Transverse colon (tissue), 4 donors: ENCODE measurements at regions not wholly inside any gene's neighbourhood (a gene's known extent, or its start where the extent isn't known, plus 50 kb on each side); places are given as distances from the start of the nearest gene placed in this dataset.
"Not testable (repeated sequence)": the region's sequence is repeated elsewhere in the genome, so short reads cannot be mapped to it uniquely, and the experiment has no call there.

ENCODE experiments used
- DNase-seq: peaks from one replicate; pipeline ENCODE4 v3.0.0-alpha.2; 2019
- H3K27ac ChIP-seq, 4 donors: fragments of 200-600 bp; sonication (generic); 2 replicates each; pipeline ENCODE4 v1.5.1; 2016 to 2018; ENCODE audit warnings: inconsistent platforms in 4 of 4
- H3K27me3 ChIP-seq: fragments of 200-600 bp; sonication (generic); 2 replicates; pipeline ENCODE4 v1.5.1; 2017; ENCODE audit warnings: inconsistent platforms
- H3K36me3 ChIP-seq, 4 donors: fragments of 200-600 bp; sonication (generic); 2 replicates each; pipeline ENCODE4 v1.5.1; 2017 to 2019; ENCODE audit warnings: inconsistent platforms in 4 of 4
- H3K4me1 ChIP-seq, 4 donors: fragments of 200-600 bp; sonication (generic); 2 replicates each; pipeline ENCODE4 v1.5.1; 2017 to 2020; ENCODE audit warnings: inconsistent platforms in 4 of 4
- H3K4me3 ChIP-seq, 4 donors: fragments of 200-600 bp; sonication (generic); 1 replicate in 1 of 4; 2 replicates in 3 of 4; pipeline versions ENCODE4 v1.5.1 to v1.6.1; 2017 to 2019; ENCODE audit warnings: inconsistent platforms in 4 of 4
- H3K9me3 ChIP-seq, 2 donors: fragments of 200-600 bp; sonication (generic); 2 replicates each; pipeline ENCODE4 v1.5.1; 2017 to 2019; ENCODE audit warnings: inconsistent platforms in 2 of 2
- EP300 ChIP-seq: sonication (generic); formaldehyde crosslinking; IDR thresholded peaks from one replicate; pipeline ENCODE4 v1.6.1; 2017; ENCODE audit warnings: antibody characterized with exemption, low read depth
- POLR2A ChIP-seq: fragments of 450-650 bp; IDR thresholded peaks from one replicate; pipeline ENCODE4 v1.6.1; 2016; ENCODE audit warnings: antibody characterized with exemption, mild to moderate bottlenecking, moderate library complexity
- POLR2AphosphoS5 ChIP-seq, 3 donors: sonication (generic); formaldehyde crosslinking; IDR thresholded peaks; one replicate each; pipeline ENCODE4 v1.6.1; 2016; ENCODE audit warnings: antibody characterized with exemption in 3 of 3
- WGBS, 2 donors: methylation state at CpG; one replicate each; pipeline ENCODE4 v1.1.5; 2018; ENCODE audit warnings: low coverage in 1 of 2; 5-methylcytosine and 5-hydroxymethylcytosine counted together
- in situ Hi-C, 4 donors: fragments of 200-750 bp; cut with MboI; loops; one replicate each; pipeline versions ENCODE4 v1.15.0 to v1.15.1; 2017; ENCODE audit warnings: low sequenced_read_pairs in 3 of 4, low pct_ligation_motif_present in 1 of 4, low pct_unique_long_range_greater_than_20kb in 1 of 4
- intact Hi-C: fragments of 100-400 bp; cut with DNase I; formaldehyde crosslinking; loops from one replicate; pipeline ENCODE4 v1.15.1; 2023; ENCODE audit warnings: low total_unique reads
- TF ChIP-seq, protein P1 (sequence below), 5 experiments: fragments of 200-600 bp in 3 of 5; fragments of 450-650 bp in 2 of 5; sonication (generic) in 3 of 5; IDR thresholded peaks; 1 replicate in 2 of 5; 2 replicates in 3 of 5; pipeline ENCODE4 v1.5.1; 2016 to 2017; ENCODE audit warnings: antibody characterized with exemption in 5 of 5, inconsistent platforms in 3 of 5, mild to moderate bottlenecking in 2 of 5, moderate library complexity in 1 of 5

DNA sequence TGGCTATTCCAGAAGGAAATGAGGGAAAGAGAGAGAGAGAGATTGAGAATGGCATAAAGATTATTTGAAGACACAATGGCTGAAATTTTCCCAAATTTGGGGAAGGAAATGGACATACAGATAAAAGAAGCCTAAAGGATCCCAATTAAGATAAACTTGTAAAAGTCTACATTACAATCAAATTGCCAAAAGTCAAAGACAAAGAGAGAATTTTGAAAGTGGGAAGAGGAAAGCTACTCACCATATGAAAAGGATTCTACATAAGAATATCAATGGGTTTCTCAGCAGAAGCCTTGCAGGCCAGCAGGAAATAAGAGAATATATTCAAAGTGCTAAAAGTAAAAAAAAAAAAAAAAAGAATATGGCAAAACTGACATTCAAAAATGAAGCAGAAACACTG, 233.0 kb upstream of the NFIA start:
- Histone ChIP-seq H3K9me3 (peaks cover 3 to 6% of the 10 kb centered on the region in 2 donors), H3K4me1 (no peaks in the 10 kb centered on the region), H3K36me3 (no peaks in the 10 kb centered on the region), H3K27me3 (no peaks in the 10 kb centered on the region), H3K27ac (no peak overlapping the region), H3K4me3 (no peak overlapping the region)
- TF ChIP-seq POLR2AphosphoS5 (IDR thresholded peaks at IDR 0.05) (no peak), EP300 (no peak), POLR2A (no peak)
- TF ChIP-seq, protein P1, sequence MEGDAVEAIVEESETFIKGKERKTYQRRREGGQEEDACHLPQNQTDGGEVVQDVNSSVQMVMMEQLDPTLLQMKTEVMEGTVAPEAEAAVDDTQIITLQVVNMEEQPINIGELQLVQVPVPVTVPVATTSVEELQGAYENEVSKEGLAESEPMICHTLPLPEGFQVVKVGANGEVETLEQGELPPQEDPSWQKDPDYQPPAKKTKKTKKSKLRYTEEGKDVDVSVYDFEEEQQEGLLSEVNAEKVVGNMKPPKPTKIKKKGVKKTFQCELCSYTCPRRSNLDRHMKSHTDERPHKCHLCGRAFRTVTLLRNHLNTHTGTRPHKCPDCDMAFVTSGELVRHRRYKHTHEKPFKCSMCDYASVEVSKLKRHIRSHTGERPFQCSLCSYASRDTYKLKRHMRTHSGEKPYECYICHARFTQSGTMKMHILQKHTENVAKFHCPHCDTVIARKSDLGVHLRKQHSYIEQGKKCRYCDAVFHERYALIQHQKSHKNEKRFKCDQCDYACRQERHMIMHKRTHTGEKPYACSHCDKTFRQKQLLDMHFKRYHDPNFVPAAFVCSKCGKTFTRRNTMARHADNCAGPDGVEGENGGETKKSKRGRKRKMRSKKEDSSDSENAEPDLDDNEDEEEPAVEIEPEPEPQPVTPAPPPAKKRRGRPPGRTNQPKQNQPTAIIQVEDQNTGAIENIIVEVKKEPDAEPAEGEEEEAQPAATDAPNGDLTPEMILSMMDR (IDR thresholded peaks at IDR 0.05): no peak
- DNase-seq: no peak
- intact Hi-C loops: no loop called here
- in situ Hi-C loops: no loop called here

DNA sequence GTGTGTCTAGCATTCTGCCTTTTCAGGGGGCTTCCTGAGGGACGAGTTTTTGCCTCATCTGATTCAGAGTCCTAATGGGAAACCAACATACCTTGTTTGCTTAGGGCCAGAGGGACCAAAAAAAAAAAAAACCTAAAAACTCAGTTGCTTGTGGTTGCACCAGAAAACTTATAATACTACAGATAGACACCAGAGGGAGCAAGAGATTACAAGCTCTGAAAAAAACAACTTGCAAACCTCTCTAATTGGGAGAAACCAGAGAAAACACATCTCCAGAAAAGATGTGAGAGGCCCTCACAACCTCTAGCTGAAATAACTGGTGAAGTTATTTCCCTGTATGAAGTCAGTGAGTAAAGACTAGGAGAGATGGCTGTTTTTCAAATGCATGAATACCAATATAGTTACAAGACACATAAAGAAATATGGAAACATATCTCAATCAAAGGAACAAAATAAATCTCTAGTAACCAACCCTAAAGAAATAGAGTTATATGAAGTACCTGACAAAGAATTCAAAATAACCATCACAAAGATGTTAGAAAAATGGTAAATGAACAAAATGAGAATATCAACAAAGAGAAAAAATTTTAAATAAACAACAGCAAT, 233.7 kb upstream of the NFIA start:
- in situ Hi-C loops: no loop called here

DNA sequence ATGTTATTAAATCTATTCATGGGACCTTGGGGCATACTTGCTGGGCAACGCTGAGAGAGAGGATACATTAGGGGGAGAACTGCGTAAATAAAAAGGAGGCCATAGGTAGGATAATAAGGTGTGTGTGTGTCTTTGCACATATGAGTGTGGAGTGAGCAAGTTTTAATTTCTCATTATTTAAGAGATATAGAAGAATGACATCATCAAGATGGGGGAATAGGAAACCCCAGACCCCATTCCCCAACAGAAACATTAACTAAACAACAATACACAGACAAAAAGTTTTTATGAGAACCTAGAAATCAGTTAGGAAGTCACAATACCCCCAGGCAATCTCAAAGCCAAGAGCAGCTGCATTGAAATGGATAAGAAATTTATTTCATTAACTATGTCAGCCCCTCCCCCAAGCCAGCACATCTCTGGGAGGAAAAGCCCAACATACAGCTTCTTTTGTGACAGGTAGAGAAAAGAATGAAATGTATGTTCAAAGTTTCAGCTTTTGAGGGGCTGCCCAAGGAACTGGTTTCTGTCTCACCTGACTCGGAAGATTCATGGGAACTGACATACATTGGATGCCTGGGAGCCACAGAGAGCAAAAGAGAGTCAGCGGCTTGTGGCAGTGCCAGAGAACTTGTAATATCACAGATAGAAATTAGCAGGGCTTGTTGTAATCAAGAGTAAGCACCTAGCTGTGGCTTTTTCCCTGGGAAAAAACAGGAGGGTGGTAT, 234.3 kb upstream of the NFIA start:
- no peak for DNase-seq
- Histone ChIP-seq H3K27ac (no peak overlapping the region), H3K9me3 (peaks cover 3 to 11% of the 10 kb centered on the region in 2 donors), H3K4me3 (no peak overlapping the region), H3K36me3 (no peaks in the 10 kb centered on the region), H3K4me1 (no peaks in the 10 kb centered on the region), H3K27me3 (no peaks in the 10 kb centered on the region)
- TF ChIP-seq POLR2A (no peak), EP300 (no peak), POLR2AphosphoS5 (IDR thresholded peaks at IDR 0.05) (no peak)
- TF ChIP-seq, protein P1 (IDR thresholded peaks at IDR 0.05): no peak
- in situ Hi-C loops: no loop called here
- intact Hi-C loops: no loop called here
- 81 to 92% methylated on average over 2 to 4 of the region's 4 CpGs for WGBS, 2 donors

More for the DNA sequence above, 233.7 kb upstream of the NFIA start:
- DNase-seq: no peak
- intact Hi-C loops: no loop called here
- TF ChIP-seq POLR2AphosphoS5 (IDR thresholded peaks at IDR 0.05): no peak
- TF ChIP-seq, protein P1 (IDR thresholded peaks at IDR 0.05): peak; percentile 39 to 52 (median 49)
- Histone ChIP-seq H3K36me3 (no peaks in the 10 kb centered on the region), H3K27me3 (no peaks in the 10 kb centered on the region), H3K9me3 (peaks cover 3 to 11% of the 10 kb centered on the region in 2 donors), H3K4me1 (no peaks in the 10 kb centered on the region), H3K27ac (no peak overlapping the region), H3K4me3 (no peak overlapping the region)
- 30 to 40% methylated on average over 1 of the region's 1 CpG for WGBS, 2 donors

DNA sequence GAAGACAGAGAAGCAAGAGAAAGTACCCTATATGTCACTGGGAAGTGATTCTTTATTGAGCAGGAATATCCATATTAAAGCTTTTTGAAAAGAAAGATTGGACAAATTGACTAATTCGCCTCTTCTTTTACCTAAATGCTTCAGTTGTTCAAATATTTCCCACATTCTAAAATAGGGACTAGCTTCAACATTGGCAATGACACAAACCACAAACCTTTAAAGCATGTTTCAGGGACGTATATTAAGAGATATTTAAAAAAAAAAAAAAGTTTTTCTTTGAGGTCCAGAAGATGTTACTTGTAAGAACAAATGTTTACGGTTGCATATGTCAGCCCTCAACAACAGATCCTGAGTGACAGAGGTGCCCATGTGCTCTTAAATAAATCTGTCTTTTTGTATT, 235.0 kb upstream of the NFIA start:
- in situ Hi-C loops: no loop called here

DNA sequence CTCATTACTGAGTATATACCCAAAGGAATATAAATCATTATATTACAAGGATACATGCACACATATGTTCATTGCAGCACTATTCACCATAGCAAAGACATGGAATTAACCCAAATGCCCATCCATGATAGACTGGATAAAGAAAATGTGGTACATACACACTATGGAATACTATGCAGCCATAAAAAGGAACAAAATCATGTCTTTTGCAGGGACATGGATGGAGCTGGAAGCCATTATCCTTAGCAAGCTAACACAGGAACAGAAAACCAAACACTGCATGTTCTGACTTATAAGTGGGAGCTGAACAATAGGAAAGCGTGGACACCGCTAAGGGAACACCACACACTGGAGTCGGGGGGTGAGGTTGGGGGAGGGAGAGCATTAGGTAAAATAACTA, 236.7 kb upstream of the NFIA start:
- H3K27me3 ChIP-seq, H3K27ac ChIP-seq, in situ Hi-C loops, intact Hi-C loops, H3K36me3 ChIP-seq, DNase-seq, H3K4me1 ChIP-seq, H3K4me3 ChIP-seq: not testable (repeated sequence)
- H3K9me3 ChIP-seq: peaks cover 3 to 11% of the 10 kb centered on the region in 2 donors
- WGBS, 2 donors: 90 to 100% methylated on average over 1 to 3 of the region's 3 CpGs

More for the DNA sequence above, 235.0 kb upstream of the NFIA start:
- TF ChIP-seq EP300: no peak
- no peak for TF ChIP-seq POLR2A
- TF ChIP-seq, protein P1 (IDR thresholded peaks at IDR 0.05): no peak
- no peak for TF ChIP-seq POLR2AphosphoS5 (IDR thresholded peaks at IDR 0.05)
- Histone ChIP-seq H3K4me1 (peaks cover 0 to under 1% (median 0%) of the 10 kb centered on the region in 4 donors), H3K27ac (no peak overlapping the region), H3K9me3 (peaks cover 3 to 11% of the 10 kb centered on the region in 2 donors), H3K4me3 (no peak overlapping the region), H3K27me3 (no peaks in the 10 kb centered on the region), H3K36me3 (no peaks in the 10 kb centered on the region)
- DNase-seq: no peak
- intact Hi-C loops: no loop called here
- 68 to 78% methylated on average over 3 of the region's 3 CpGs for WGBS, 2 donors
